Ascending aorta (tissue), 2 donors: ENCODE measurements at regions not wholly inside any gene's neighbourhood (a gene's known extent, or its start where the extent isn't known, plus 50 kb on each side); places are given as distances from the start of the nearest gene placed in this dataset.
"Not testable (repeated sequence)": the region's sequence is repeated elsewhere in the genome, so short reads cannot be mapped to it uniquely, and the experiment has no call there.

Experiments
- DNase-seq, 2 donors: peaks; one replicate each; pipeline ENCODE4 v3.0.0-alpha.2; 2019; ENCODE audit warnings: low spot score in 2 of 2
- H3K27ac ChIP-seq, 2 donors: fragments of 200-600 bp; sonication (generic); one replicate each; pipeline ENCODE4 v1.5.1; 2016 to 2017; ENCODE audit warnings: mild to moderate bottlenecking in 1 of 2
- H3K27me3 ChIP-seq: fragments of 200-600 bp; sonication (generic); one replicate; pipeline ENCODE4 v1.5.1; 2017
- H3K36me3 ChIP-seq, 2 donors: fragments of 200-600 bp; sonication (generic); one replicate each; pipeline ENCODE4 v1.5.1; 2016
- H3K4me1 ChIP-seq, 2 donors: fragments of 200-600 bp; sonication (generic); one replicate each; pipeline ENCODE4 v1.5.1; 2016 to 2017; ENCODE audit warnings: mild to moderate bottlenecking in 1 of 2
- H3K4me3 ChIP-seq, 2 donors: fragments of 200-600 bp; sonication (generic); one replicate each; pipeline ENCODE4 v1.5.1; 2016 to 2017; ENCODE audit warnings: mild to moderate bottlenecking in 1 of 2
- H3K9me3 ChIP-seq, 2 donors: fragments of 200-600 bp; sonication (generic); one replicate each; pipeline ENCODE4 v1.5.1; 2016
- intact Hi-C: fragments of 100-400 bp; cut with DNase I; formaldehyde crosslinking; loops from one replicate; pipeline ENCODE4 v1.15.1; 2023
- TF ChIP-seq, protein P1 (sequence below), 3 experiments: fragments of 200-600 bp in 2 of 3; fragments of 450-650 bp in 1 of 3; sonication (generic) in 2 of 3; IDR thresholded peaks; one replicate each; pipeline ENCODE4 v1.5.1; 2016 to 2019; ENCODE audit warnings: antibody characterized with exemption in 3 of 3, mild to moderate bottlenecking in 1 of 3, moderate library complexity in 1 of 3

DNA sequence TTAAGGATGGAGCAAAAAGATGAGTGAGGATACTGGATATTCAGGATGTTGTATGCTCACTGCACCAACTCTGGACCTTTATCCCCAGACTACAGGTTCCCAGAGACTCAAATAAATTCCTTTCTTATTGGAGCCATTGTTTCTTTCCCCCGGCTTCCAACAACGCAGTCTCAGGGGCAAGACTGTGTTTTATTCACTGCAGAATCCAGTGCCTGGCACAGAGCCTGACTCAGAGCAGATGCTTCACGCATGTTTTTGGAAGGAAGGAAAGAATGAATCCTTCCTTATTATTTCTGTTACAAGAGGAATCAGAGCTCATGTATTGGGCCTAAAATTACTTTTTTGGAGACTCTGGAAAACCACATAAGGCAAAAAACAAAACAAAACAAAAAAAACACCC lies 96.0 kb upstream of the VGLL4 start:
- intact Hi-C loops: no loop called here

DNA sequence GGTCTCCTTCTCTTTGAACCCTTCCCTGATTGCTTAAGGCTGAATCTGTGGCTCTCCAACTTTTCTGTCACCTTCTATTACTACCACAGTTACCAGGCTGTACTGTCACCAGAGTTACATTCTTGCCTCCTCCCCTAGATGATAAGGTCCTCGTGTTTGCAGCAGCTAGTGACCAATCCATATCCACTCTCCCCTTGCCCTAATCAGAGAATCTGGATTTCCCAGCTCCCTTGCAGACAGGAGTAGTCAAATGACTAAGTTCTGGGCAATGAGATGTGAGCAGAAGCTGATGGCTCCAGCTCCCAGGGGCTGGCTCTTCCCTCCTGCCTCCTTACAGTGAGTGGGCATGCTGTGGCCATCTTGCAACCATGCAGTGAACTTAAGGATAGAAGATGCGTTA lies 95.4 kb upstream of the VGLL4 start:
- Histone ChIP-seq H3K4me1 (no peaks in the 10 kb centered on the region), H3K4me3 (no peak overlapping the region), H3K27ac (no peak overlapping the region), H3K27me3 (no peaks in the 10 kb centered on the region), H3K9me3 (no peaks in the 10 kb centered on the region), H3K36me3 (no peaks in the 10 kb centered on the region)
- TF ChIP-seq, protein P1, sequence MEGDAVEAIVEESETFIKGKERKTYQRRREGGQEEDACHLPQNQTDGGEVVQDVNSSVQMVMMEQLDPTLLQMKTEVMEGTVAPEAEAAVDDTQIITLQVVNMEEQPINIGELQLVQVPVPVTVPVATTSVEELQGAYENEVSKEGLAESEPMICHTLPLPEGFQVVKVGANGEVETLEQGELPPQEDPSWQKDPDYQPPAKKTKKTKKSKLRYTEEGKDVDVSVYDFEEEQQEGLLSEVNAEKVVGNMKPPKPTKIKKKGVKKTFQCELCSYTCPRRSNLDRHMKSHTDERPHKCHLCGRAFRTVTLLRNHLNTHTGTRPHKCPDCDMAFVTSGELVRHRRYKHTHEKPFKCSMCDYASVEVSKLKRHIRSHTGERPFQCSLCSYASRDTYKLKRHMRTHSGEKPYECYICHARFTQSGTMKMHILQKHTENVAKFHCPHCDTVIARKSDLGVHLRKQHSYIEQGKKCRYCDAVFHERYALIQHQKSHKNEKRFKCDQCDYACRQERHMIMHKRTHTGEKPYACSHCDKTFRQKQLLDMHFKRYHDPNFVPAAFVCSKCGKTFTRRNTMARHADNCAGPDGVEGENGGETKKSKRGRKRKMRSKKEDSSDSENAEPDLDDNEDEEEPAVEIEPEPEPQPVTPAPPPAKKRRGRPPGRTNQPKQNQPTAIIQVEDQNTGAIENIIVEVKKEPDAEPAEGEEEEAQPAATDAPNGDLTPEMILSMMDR (IDR thresholded peaks at IDR 0.05): no peak
- intact Hi-C loops: no loop called here
- no peak for DNase-seq

More for the DNA sequence above, 96.0 kb upstream of the VGLL4 start:
- Histone ChIP-seq H3K27ac (no peak overlapping the region), H3K4me3 (no peak overlapping the region), H3K9me3 (no peaks in the 10 kb centered on the region), H3K36me3 (no peaks in the 10 kb centered on the region), H3K27me3 (no peaks in the 10 kb centered on the region), H3K4me1 (no peaks in the 10 kb centered on the region)
- no peak for DNase-seq
- TF ChIP-seq, protein P1 (IDR thresholded peaks at IDR 0.05): no peak

DNA sequence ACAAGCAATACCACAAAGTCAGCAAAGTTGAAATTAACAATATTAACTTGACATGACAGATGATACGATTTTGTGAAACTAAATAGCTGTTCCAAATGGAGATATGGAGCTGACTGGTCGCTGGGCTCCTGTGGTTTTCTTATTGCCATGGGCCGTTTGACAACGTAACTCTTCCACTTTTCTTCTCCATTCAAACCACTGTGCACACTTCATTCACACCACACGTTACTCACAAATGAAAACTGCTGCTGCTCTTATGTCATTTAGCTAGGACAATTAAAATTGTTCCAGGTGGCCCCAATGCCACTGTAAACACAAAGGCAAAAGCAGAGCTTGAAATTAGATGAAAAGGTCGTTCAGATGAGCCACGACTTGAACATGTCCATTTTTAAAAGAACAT lies 94.0 kb upstream of the VGLL4 start:
- intact Hi-C loops: no loop called here
- Histone ChIP-seq H3K27me3 (no peaks in the 10 kb centered on the region), H3K4me1 (no peaks in the 10 kb centered on the region), H3K9me3 (no peaks in the 10 kb centered on the region), H3K36me3 (no peaks in the 10 kb centered on the region), H3K27ac (no peak overlapping the region), H3K4me3 (no peak overlapping the region)
- no peak for DNase-seq
- TF ChIP-seq, protein P1 (IDR thresholded peaks at IDR 0.05): no peak

DNA sequence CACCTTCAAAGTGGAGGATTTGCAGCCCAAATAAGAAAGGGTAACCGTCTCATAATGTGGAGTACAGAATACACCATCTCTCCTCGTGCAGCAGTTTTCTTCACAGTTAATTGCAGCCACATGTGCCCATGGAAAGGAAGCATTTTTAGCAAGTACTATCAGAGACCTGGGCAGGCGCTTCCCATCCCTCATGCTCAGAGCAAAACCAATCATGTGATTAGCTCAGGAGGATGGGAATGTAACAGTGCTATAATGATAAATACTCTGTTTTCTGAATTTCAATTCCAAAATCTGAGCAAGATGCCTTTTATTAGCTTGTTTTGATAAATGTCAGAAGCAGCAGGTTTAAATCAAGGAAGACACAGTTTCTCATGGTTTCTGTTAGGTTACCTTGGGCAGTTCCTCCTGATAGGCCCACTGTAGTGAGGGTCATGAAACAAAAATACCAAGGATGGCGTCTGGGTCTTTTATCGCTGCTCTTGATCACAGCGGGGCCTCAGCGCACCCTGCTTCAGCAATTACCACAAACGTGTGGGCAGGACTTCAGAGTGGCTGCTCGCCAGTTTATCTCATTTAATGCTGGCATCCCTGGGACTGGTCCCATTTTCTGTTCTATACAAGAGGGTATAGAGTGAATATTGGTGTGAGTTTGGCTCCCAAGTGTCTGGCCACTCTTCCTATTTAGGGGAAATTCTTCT lies 92.6 kb upstream of the VGLL4 start:
- H3K4me3 ChIP-seq: no peak overlapping the region
- TF ChIP-seq, protein P1 (IDR thresholded peaks at IDR 0.05): no peak
- H3K9me3 ChIP-seq: no peaks in the 10 kb centered on the region
- DNase-seq: no peak
- no peaks in the 10 kb centered on the region for H3K4me1 ChIP-seq
- no peaks in the 10 kb centered on the region for H3K36me3 ChIP-seq
- H3K27me3 ChIP-seq: no peaks in the 10 kb centered on the region
- no peak overlapping the region for H3K27ac ChIP-seq
- intact Hi-C loops: no loop called here

DNA sequence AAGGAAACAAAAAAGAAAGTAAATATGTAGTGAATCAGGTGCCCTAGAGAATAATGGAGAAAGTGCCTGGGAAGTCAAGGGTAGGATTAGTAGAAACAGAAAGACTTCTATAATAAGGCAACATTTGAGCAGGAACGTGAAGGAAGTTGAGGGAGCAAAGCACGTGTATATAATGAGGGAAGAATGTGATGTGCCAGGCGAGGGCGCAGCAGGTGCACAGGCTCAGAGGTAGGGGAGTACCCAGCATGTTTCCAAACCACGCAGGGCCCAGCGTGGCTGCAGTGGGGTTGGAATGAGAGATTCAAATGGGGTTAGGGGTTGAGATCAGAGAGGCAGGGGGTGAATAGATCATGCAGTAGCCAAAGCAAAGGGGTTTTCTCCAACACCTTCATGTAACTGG lies 91.9 kb upstream of the VGLL4 start:
- intact Hi-C loops: no loop called here
- Histone ChIP-seq H3K27ac (no peak overlapping the region), H3K36me3 (no peaks in the 10 kb centered on the region), H3K9me3 (no peaks in the 10 kb centered on the region), H3K27me3 (no peaks in the 10 kb centered on the region), H3K4me1 (no peaks in the 10 kb centered on the region), H3K4me3 (no peak overlapping the region)
- TF ChIP-seq, protein P1 (IDR thresholded peaks at IDR 0.05): no peak
- DNase-seq: no peak

DNA sequence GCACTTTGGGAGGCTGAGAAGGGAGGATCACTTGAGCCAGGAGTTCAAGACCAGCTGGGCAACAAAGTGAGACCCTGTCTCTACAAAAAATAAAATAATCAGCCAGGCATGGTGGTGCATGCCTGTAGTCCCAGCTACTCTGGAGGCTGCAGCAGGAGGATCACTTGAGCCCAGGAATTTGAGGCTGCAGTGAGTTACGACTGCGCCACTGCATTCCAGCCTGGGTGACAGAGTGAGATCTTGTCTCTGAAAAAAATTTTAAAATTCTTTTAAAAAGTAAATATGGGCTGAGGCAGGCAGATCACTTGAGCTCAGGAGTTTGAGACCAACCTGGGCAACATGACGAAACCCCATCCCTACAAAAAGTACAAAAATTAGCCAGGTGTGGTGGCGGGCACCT lies 91.4 kb upstream of the VGLL4 start:
- H3K9me3 ChIP-seq, H3K4me3 ChIP-seq, H3K27ac ChIP-seq, H3K27me3 ChIP-seq, intact Hi-C loops, H3K36me3 ChIP-seq, DNase-seq, H3K4me1 ChIP-seq: not testable (repeated sequence)
